NCI-H345 treated with DMSO at 0.1 percent for 48 hours (cell line): ENCODE measurements at regions not wholly inside any gene's neighbourhood (a gene's known extent, or its start where the extent isn't known, plus 50 kb on each side); places are given as distances from the start of the nearest gene placed in this dataset.

Experiments
- DNase-seq: peaks from one replicate; lab custom pipeline; 2025; ENCODE audit not compliant: unreplicated experiment; lab: John Stamatoyannopoulos, UW

- DNase-seq = no peak
These were observed 749.2 kb downstream of the EFNA5 start for GRCh38 chr5:106921567-106921966.

- DNase-seq = no peak
These were observed 760.3 kb downstream of the EFNA5 start for GRCh38 chr5:106910486-106910885.

- no peak for DNase-seq
These were observed 761.0 kb downstream of the EFNA5 start for GRCh38 chr5:106909716-106910115.

- DNase-seq = no peak
These were observed 762.8 kb downstream of the EFNA5 start for GRCh38 chr5:106907979-106908378.

- no peak for DNase-seq
These were observed 764.5 kb downstream of the EFNA5 start for GRCh38 chr5:106906199-106906598.

GRCh38 chr5:106894964-106895363 lies 775.8 kb downstream of the EFNA5 start:
- no peak for DNase-seq

- DNase-seq = no peak
These were observed 788.7 kb downstream of the EFNA5 start for GRCh38 chr5:106882035-106882434.

GRCh38 chr5:106880656-106881055 lies 790.1 kb downstream of the EFNA5 start:
- DNase-seq = no peak

- no peak for DNase-seq
These were observed 792.9 kb downstream of the EFNA5 start for GRCh38 chr5:106877881-106878280.

GRCh38 chr5:106876665-106877194 lies 794.0 kb downstream of the EFNA5 start:
- DNase-seq = no peak

GRCh38 chr5:106876298-106876622 lies 794.5 kb downstream of the EFNA5 start:
- no peak for DNase-seq

GRCh38 chr5:106875591-106876297 lies 795.0 kb downstream of the EFNA5 start:
- DNase-seq = no peak

GRCh38 chr5:106874974-106875373 lies 795.8 kb downstream of the EFNA5 start:
- no peak for DNase-seq

- no peak for DNase-seq
These were observed 796.2 kb downstream of the EFNA5 start for GRCh38 chr5:106874531-106874930.

- no peak for DNase-seq
These were observed 797.2 kb downstream of the EFNA5 start for GRCh38 chr5:106873568-106873967.

GRCh38 chr5:106865279-106865678 lies 805.5 kb downstream of the EFNA5 start:
- no peak for DNase-seq

GRCh38 chr5:106862450-106863193 lies 808.1 kb downstream of the EFNA5 start:
- no peak for DNase-seq

- DNase-seq = no peak
These were observed 810.2 kb downstream of the EFNA5 start for GRCh38 chr5:106860398-106861044.

- DNase-seq = no peak
These were observed 812.1 kb downstream of the EFNA5 start for GRCh38 chr5:106858616-106859015.

GRCh38 chr5:106854922-106855321 lies 815.8 kb downstream of the EFNA5 start:
- no peak for DNase-seq

- no peak for DNase-seq
These were observed 816.5 kb downstream of the EFNA5 start for GRCh38 chr5:106854105-106854687.

- DNase-seq = no peak
These were observed 817.5 kb downstream of the EFNA5 start for GRCh38 chr5:106853266-106853665.
